ENCODE measurements at regions not wholly inside any gene's neighbourhood (a gene's known extent, or its start where the extent isn't known, plus 50 kb on each side); places are given as distances from the start of the nearest gene placed in this dataset.

GRCh38 chr21:28833609-28834008 is 159.1 kb downstream of the LTN1 start:
- CTCF ChIA-PET: no interaction called here
- TF ChIP-seq L3MBTL2 (conservative IDR thresholded peaks at IDR 0.05): no peak
- no peak for TF ChIP-seq NFRKB (IDR thresholded peaks at IDR 0.05)
- no peak for TF ChIP-seq FOXA1 (IDR thresholded peaks at IDR 0.05)
- no peak for TF ChIP-seq FOXK2 (IDR thresholded peaks at IDR 0.05)
- TF ChIP-seq ZNF384 (IDR thresholded peaks at IDR 0.05): no peak
- TF ChIP-seq HDGF (IDR thresholded peaks at IDR 0.05; ENCODE audit: borderline replicate concordance): no peak
- no peak for TF ChIP-seq PKNOX1 (IDR thresholded peaks at IDR 0.05)
- TF ChIP-seq ELF4 (IDR thresholded peaks at IDR 0.05): no peak
- TF ChIP-seq SP1 (IDR thresholded peaks at IDR 0.05): no peak
- POLR2A ChIA-PET: no interaction called here
- no peak for DNase-seq (ENCODE audit: extremely low spot score)

GRCh38 chr21:28833182-28833581 is 159.5 kb downstream of the LTN1 start:
- no peak for DNase-seq (ENCODE audit: extremely low spot score)
- CTCF ChIA-PET: no interaction called here
- POLR2A ChIA-PET: no interaction called here
- no peak for TF ChIP-seq L3MBTL2 (conservative IDR thresholded peaks at IDR 0.05)
- TF ChIP-seq ARNT (IDR thresholded peaks at IDR 0.05): no peak
- no peak for TF ChIP-seq CTBP1 (IDR thresholded peaks at IDR 0.05; ENCODE audit: borderline replicate concordance)
- no peak for TF ChIP-seq ZNF384 (IDR thresholded peaks at IDR 0.05)
- TF ChIP-seq BHLHE40 (IDR thresholded peaks at IDR 0.05; ENCODE audit: borderline replicate concordance): no peak
- no peak for TF ChIP-seq FOXM1 (IDR thresholded peaks at IDR 0.05; ENCODE audit: borderline replicate concordance)
- TF ChIP-seq SP1 (IDR thresholded peaks at IDR 0.05): no peak
- TF ChIP-seq LEF1 (IDR thresholded peaks at IDR 0.05; ENCODE audit: borderline replicate concordance): no peak
- no peak for TF ChIP-seq TARDBP (IDR thresholded peaks at IDR 0.05)

GRCh38 chr21:28832715-28833061 is 160.0 kb downstream of the LTN1 start:
- CTCF ChIA-PET: no interaction called here
- DNase-seq (ENCODE audit: extremely low spot score): no peak
- TF ChIP-seq FOXK2 (IDR thresholded peaks at IDR 0.05) (no peak), ARNT (IDR thresholded peaks at IDR 0.05) (no peak), ELF4 (IDR thresholded peaks at IDR 0.05) (no peak), TARDBP (IDR thresholded peaks at IDR 0.05) (no peak), PKNOX1 (IDR thresholded peaks at IDR 0.05) (no peak), ZNF384 (IDR thresholded peaks at IDR 0.05) (no peak), L3MBTL2 (conservative IDR thresholded peaks at IDR 0.05) (no peak), SUZ12 (IDR thresholded peaks at IDR 0.05) (no peak), CTBP1 (IDR thresholded peaks at IDR 0.05; ENCODE audit: borderline replicate concordance) (no peak), SP1 (IDR thresholded peaks at IDR 0.05) (no peak), BHLHE40 (IDR thresholded peaks at IDR 0.05; ENCODE audit: borderline replicate concordance) (no peak), NFRKB (IDR thresholded peaks at IDR 0.05) (no peak), FOXA1 (IDR thresholded peaks at IDR 0.05) (no peak), LEF1 (IDR thresholded peaks at IDR 0.05; ENCODE audit: borderline replicate concordance) (no peak), HDGF (IDR thresholded peaks at IDR 0.05; ENCODE audit: borderline replicate concordance) (no peak)
- POLR2A ChIA-PET: no interaction called here

- TF ChIP-seq SUZ12 (IDR thresholded peaks at IDR 0.05) (no peak), ZNF384 (IDR thresholded peaks at IDR 0.05) (no peak), SP1 (IDR thresholded peaks at IDR 0.05) (no peak), HDGF (IDR thresholded peaks at IDR 0.05; ENCODE audit: borderline replicate concordance) (no peak), CTBP1 (IDR thresholded peaks at IDR 0.05; ENCODE audit: borderline replicate concordance) (no peak), ARNT (IDR thresholded peaks at IDR 0.05) (no peak), PKNOX1 (IDR thresholded peaks at IDR 0.05) (no peak), BHLHE40 (IDR thresholded peaks at IDR 0.05; ENCODE audit: borderline replicate concordance) (no peak), TARDBP (IDR thresholded peaks at IDR 0.05) (no peak), L3MBTL2 (conservative IDR thresholded peaks at IDR 0.05) (no peak), FOXA1 (IDR thresholded peaks at IDR 0.05) (no peak), LEF1 (IDR thresholded peaks at IDR 0.05; ENCODE audit: borderline replicate concordance) (no peak), FOXM1 (IDR thresholded peaks at IDR 0.05; ENCODE audit: borderline replicate concordance) (no peak), FOXK2 (IDR thresholded peaks at IDR 0.05) (no peak), ELF4 (IDR thresholded peaks at IDR 0.05) (no peak), NFRKB (IDR thresholded peaks at IDR 0.05) (no peak)
- ChIA-PET POLR2A (no interaction called here), CTCF (no interaction called here)
- DNase-seq (ENCODE audit: extremely low spot score): no peak
These were observed 160.5 kb downstream of the LTN1 start for GRCh38 chr21:28832013-28832714.

GRCh38 chr21:28828981-28829380 is 163.7 kb downstream of the LTN1 start:
- CTCF ChIA-PET: no interaction called here
- TF ChIP-seq BHLHE40 (IDR thresholded peaks at IDR 0.05; ENCODE audit: borderline replicate concordance): no peak
- no peak for TF ChIP-seq CTBP1 (IDR thresholded peaks at IDR 0.05; ENCODE audit: borderline replicate concordance)
- TF ChIP-seq HDGF (IDR thresholded peaks at IDR 0.05; ENCODE audit: borderline replicate concordance): no peak
- no peak for TF ChIP-seq SUZ12 (IDR thresholded peaks at IDR 0.05)
- TF ChIP-seq L3MBTL2 (conservative IDR thresholded peaks at IDR 0.05): no peak
- TF ChIP-seq ZNF384 (IDR thresholded peaks at IDR 0.05): no peak
- TF ChIP-seq ARNT (IDR thresholded peaks at IDR 0.05): no peak
- no peak for TF ChIP-seq ELF4 (IDR thresholded peaks at IDR 0.05)
- TF ChIP-seq LEF1 (IDR thresholded peaks at IDR 0.05; ENCODE audit: borderline replicate concordance): no peak
- TF ChIP-seq FOXM1 (IDR thresholded peaks at IDR 0.05; ENCODE audit: borderline replicate concordance): no peak
- no peak for TF ChIP-seq PKNOX1 (IDR thresholded peaks at IDR 0.05)
- TF ChIP-seq FOXA1 (IDR thresholded peaks at IDR 0.05): no peak
- no peak for TF ChIP-seq NFRKB (IDR thresholded peaks at IDR 0.05)
- no peak for TF ChIP-seq SP1 (IDR thresholded peaks at IDR 0.05)
- TF ChIP-seq FOXK2 (IDR thresholded peaks at IDR 0.05): no peak
- TF ChIP-seq TARDBP (IDR thresholded peaks at IDR 0.05): no peak
- DNase-seq (ENCODE audit: extremely low spot score): no peak
- POLR2A ChIA-PET: no interaction called here

All from HEK293T (cell line).